ENCODE measurements at regions not wholly inside any gene's neighbourhood (a gene's known extent, or its start where the extent isn't known, plus 50 kb on each side); places are given as distances from the start of the nearest gene placed in this dataset.

DNA sequence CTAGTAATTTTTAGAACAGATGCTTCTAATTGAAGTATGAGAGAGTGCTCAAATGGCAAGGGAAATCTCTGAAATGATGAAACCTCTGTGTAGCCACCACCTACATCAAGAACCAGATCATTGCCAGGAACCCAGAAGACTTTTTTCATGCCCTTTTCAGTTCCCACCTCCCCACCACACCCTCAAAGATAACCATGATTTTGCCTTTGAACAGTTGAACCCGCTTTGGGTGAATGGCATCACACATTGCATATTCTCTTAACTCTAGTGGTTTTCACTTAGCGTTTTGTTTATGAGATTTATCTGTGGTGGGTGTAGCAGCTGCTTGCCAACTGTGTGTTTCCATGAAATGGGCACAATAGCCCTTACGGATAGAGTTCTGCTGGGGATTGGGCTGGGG lies 142.9 kb upstream of the HDAC4 start:
- no peak overlapping the region for H3K4me3 ChIP-seq
- whole genome bisulfite sequencing (ENCODE audit: insufficient coverage, low coverage, missing lambda C conversion rate): 0% methylated on average over 2 of the region's 3 CpGs
- intact Hi-C loops (cut with micrococcal nuclease): no loop called here
- no peak overlapping the region for H2AFZ ChIP-seq (ENCODE audit: low read depth, low read length)
- ATAC-seq (no peak), DNase-seq (ENCODE audit: extremely low read depth in 1 of 4, low spot score in 3 of 4) (no peak), FAIRE-seq (no peak)
- in situ Hi-C loops (cut with MboI): no loop called here
- CTCF ChIA-PET (ENCODE audit: low intra/inter-chr PET ratio): no interaction called here
- no peaks in the 10 kb centered on the region for H3K4me1 ChIP-seq (replicated peaks in 1 of 2; ENCODE audit: control insufficient read depth in 2 of 2, insufficient read depth in 2 of 2, low read length in 2 of 2)
- no peaks in the 10 kb centered on the region for H3K9me3 ChIP-seq (replicated peaks; ENCODE audit: control insufficient read depth, insufficient read depth, low read depth, low read length)
- H3K4me2 ChIP-seq (ENCODE audit: insufficient read depth, low read length): no peak overlapping the region
- no peaks in the 10 kb centered on the region for H3K9me1 ChIP-seq (ENCODE audit: control insufficient read depth, insufficient read depth, low read length)
- BruUV-seq (replicated peaks): no TSS peak
- no peaks in the 10 kb centered on the region for H4K20me1 ChIP-seq (replicated peaks; ENCODE audit: control insufficient read depth, insufficient read depth, low read length)
- peaks cover 0 to 46% of the 10 kb centered on the region in 2 experiments; a peak in 2 of 5 replicates for H3K27me3 ChIP-seq (ENCODE audit: control insufficient read depth in 2 of 2, insufficient read depth in 2 of 2, low read length in 2 of 2)
- no peak overlapping the region for H3K9ac ChIP-seq (ENCODE audit: insufficient read depth in 1 of 2, low read depth in 2 of 2, low read length in 2 of 2)
- no peaks in the 10 kb centered on the region for H3K79me2 ChIP-seq (ENCODE audit: control insufficient read depth, insufficient read depth, low read length)
- no peak overlapping the region for H3K27ac ChIP-seq (ENCODE audit: extremely low read depth, low read depth, low read length)
- TF ChIP-seq CTBP1 (IDR thresholded peaks at IDR 0.05; ENCODE audit: borderline replicate concordance): no peak
- no peak for TF ChIP-seq ZNF436 (CRISPR knock-in tag; IDR thresholded peaks at IDR 0.05)
- TF ChIP-seq ZNF212 (CRISPR knock-in tag; IDR thresholded peaks at IDR 0.05): no peak
- no peak for TF ChIP-seq SNIP1 (IDR thresholded peaks at IDR 0.05; ENCODE audit: low read depth)
- TF ChIP-seq CCAR2 (IDR thresholded peaks at IDR 0.05; ENCODE audit: low read depth, low read length): no peak
- TF ChIP-seq GABPB2 (CRISPR knock-in tag; conservative IDR thresholded peaks at IDR 0.05): no peak
- TF ChIP-seq NR2C2 (CRISPR knock-in tag; IDR thresholded peaks at IDR 0.05): no peak
- TF ChIP-seq NR2C2 (tag; IDR thresholded peaks at IDR 0.05): no peak
- POLR2A ChIA-PET: no interaction called here
- no peaks in the 10 kb centered on the region for H3K36me3 ChIP-seq (ENCODE audit: control insufficient read depth, insufficient read depth, low read length)

- ATAC-seq: no peak
- H3K27me3 ChIP-seq (ENCODE audit: control insufficient read depth in 2 of 2, insufficient read depth in 2 of 2, low read length in 2 of 2): peaks cover 0 to 36% of the 10 kb centered on the region in 2 experiments; a peak in 2 of 5 replicates
- no peaks in the 10 kb centered on the region for H3K36me3 ChIP-seq (ENCODE audit: control insufficient read depth, insufficient read depth, low read length)
- no peaks in the 10 kb centered on the region for H4K20me1 ChIP-seq (replicated peaks; ENCODE audit: control insufficient read depth, insufficient read depth, low read length)
- in situ Hi-C loops (cut with MboI): no loop called here
- WGBS (ENCODE audit: insufficient coverage, low coverage, missing lambda C conversion rate): 2% methylated on average over 6 of the region's 7 CpGs
- no TSS peak for BruUV-seq (replicated peaks)
- ChIA-PET POLR2A (interaction anchor here (0.9 kb wide), 1 partner anchor 58 kb away, joined by 3 read pairs; no protein-coding TSS in a partner anchor), CTCF (ENCODE audit: low intra/inter-chr PET ratio) (no interaction called here)
- no peak overlapping the region for H3K9ac ChIP-seq (ENCODE audit: insufficient read depth in 1 of 2, low read depth in 2 of 2, low read length in 2 of 2)
- DNase-seq (ENCODE audit: extremely low read depth in 1 of 4, low spot score in 3 of 4): no peak
- no peak for FAIRE-seq
- no peaks in the 10 kb centered on the region for H3K9me1 ChIP-seq (ENCODE audit: control insufficient read depth, insufficient read depth, low read length)
- no peaks in the 10 kb centered on the region for H3K79me2 ChIP-seq (ENCODE audit: control insufficient read depth, insufficient read depth, low read length)
- H2AFZ ChIP-seq (ENCODE audit: low read depth, low read length): no peak overlapping the region
- no peak overlapping the region for H3K27ac ChIP-seq (ENCODE audit: extremely low read depth, low read depth, low read length)
- H3K9me3 ChIP-seq (replicated peaks; ENCODE audit: control insufficient read depth, insufficient read depth, low read depth, low read length): no peaks in the 10 kb centered on the region
- intact Hi-C loops (cut with micrococcal nuclease): no loop called here
- no peak overlapping the region for H3K4me3 ChIP-seq
- H3K4me1 ChIP-seq (replicated peaks in 1 of 2; ENCODE audit: control insufficient read depth in 2 of 2, insufficient read depth in 2 of 2, low read length in 2 of 2): no peaks in the 10 kb centered on the region
- H3K4me2 ChIP-seq (ENCODE audit: insufficient read depth, low read length): no peak overlapping the region
- TF ChIP-seq TCF15 (CRISPR knock-in tag; IDR thresholded peaks at IDR 0.05): no peak
- no peak for TF ChIP-seq ZNF274 (IDR thresholded peaks at IDR 0.05; ENCODE audit: borderline replicate concordance, low read depth, low read length)
- no peak for TF ChIP-seq ZBTB33 (CRISPR knock-in tag; IDR thresholded peaks at IDR 0.05)
- TF ChIP-seq PHTF2 (CRISPR knock-in tag; IDR thresholded peaks at IDR 0.05): no peak
- TF ChIP-seq SRSF9 (IDR thresholded peaks at IDR 0.05; ENCODE audit: borderline replicate concordance, low read depth, low read length): no peak
- no peak for TF ChIP-seq FOXP1 (CRISPR knock-in tag; IDR thresholded peaks at IDR 0.05)
- TF ChIP-seq ZNF57 (CRISPR knock-in tag; IDR thresholded peaks at IDR 0.05): no peak
- TF ChIP-seq CHD1 (IDR thresholded peaks at IDR 0.05; ENCODE audit: low read length): no peak
- TF ChIP-seq XRCC4 (IDR thresholded peaks at IDR 0.05; ENCODE audit: extremely low read depth, insufficient read depth, insufficient read length): no peak
- no peak for TF ChIP-seq KLF13 (tag; IDR thresholded peaks at IDR 0.05; ENCODE audit: borderline replicate concordance, low read depth)
Measured at GRCh38 chr2:239540174-239540573, 139.4 kb upstream of the HDAC4 start.
